HG02884 (cell line): ENCODE measurements at regions not wholly inside any gene's neighbourhood (a gene's known extent, or its start where the extent isn't known, plus 50 kb on each side); places are given as distances from the start of the nearest gene placed in this dataset.
A peak's percentile ranks its signal among the peaks of the same experiment; 100 is the strongest.
"Not testable (repeated sequence)": the region's sequence is repeated elsewhere in the genome, so short reads cannot be mapped to it uniquely, and the experiment has no call there.

Experiments
- ATAC-seq: cut with Tn5 transposase; IDR thresholded peaks from one replicate; pipeline ENCODE4 v1.9.1; 2021; ENCODE audit warnings: mild to moderate bottlenecking, moderate library complexity; ENCODE audit not compliant: unreplicated experiment

- not testable (repeated sequence) for ATAC-seq
These were observed 121.5 kb downstream of the PPIAL4G start for GRCh38 chr1:148361427-148362215.

- ATAC-seq: no peak
These were observed 126.1 kb downstream of the PPIAL4G start for GRCh38 chr1:148357037-148357436.

GRCh38 chr1:148355976-148356375 lies 127.1 kb downstream of the PPIAL4G start:
- no peak for ATAC-seq

GRCh38 chr1:148354913-148355308 lies 128.2 kb downstream of the PPIAL4G start:
- no peak for ATAC-seq

GRCh38 chr1:148354284-148354912 lies 128.7 kb downstream of the PPIAL4G start:
- ATAC-seq: no peak

- no peak for ATAC-seq
These were observed 129.4 kb downstream of the PPIAL4G start for GRCh38 chr1:148353461-148354283.

- no peak for ATAC-seq
These were observed 130.5 kb downstream of the PPIAL4G start for GRCh38 chr1:148352470-148353053.

- no peak for ATAC-seq
These were observed 135.3 kb downstream of the PPIAL4G start for GRCh38 chr1:148347781-148348180.

- ATAC-seq: not testable (repeated sequence)
These were observed 137.4 kb downstream of the PPIAL4G start for GRCh38 chr1:148345659-148346151.

- ATAC-seq: not testable (repeated sequence)
These were observed 138.5 kb downstream of the PPIAL4G start for GRCh38 chr1:148344651-148345050.

GRCh38 chr1:148341729-148342128 lies 141.4 kb downstream of the PPIAL4G start:
- not testable (repeated sequence) for ATAC-seq

GRCh38 chr1:148336121-148336918 lies 146.8 kb downstream of the PPIAL4G start:
- not testable (repeated sequence) for ATAC-seq

- ATAC-seq: peak; percentile 74
These were observed 148.6 kb downstream of the PPIAL4G start for GRCh38 chr1:148334339-148335130.

- no peak for ATAC-seq
These were observed 149.2 kb downstream of the PPIAL4G start for GRCh38 chr1:148333875-148334338.

GRCh38 chr1:148328884-148329283 lies 154.2 kb downstream of the PPIAL4G start:
- no peak for ATAC-seq

- ATAC-seq: not testable (repeated sequence)
These were observed 158.1 kb downstream of the PPIAL4G start for GRCh38 chr1:148325031-148325430.

- ATAC-seq: not testable (repeated sequence)
These were observed 158.6 kb downstream of the PPIAL4G start for GRCh38 chr1:148324465-148324864.

- ATAC-seq: not testable (repeated sequence)
These were observed 163.0 kb downstream of the PPIAL4G start for GRCh38 chr1:148320079-148320478.

- no peak for ATAC-seq
These were observed 164.2 kb downstream of the PPIAL4G start for GRCh38 chr1:148318904-148319242.
